HepG2 (cell line): ENCODE measurements at regions not wholly inside any gene's neighbourhood (a gene's known extent, or its start where the extent isn't known, plus 50 kb on each side); places are given as distances from the start of the nearest gene placed in this dataset.

ENCODE experiments used
- CTCF ChIP-seq: sonication (generic); formaldehyde crosslinking; IDR thresholded peaks from 2 replicates; pipeline ENCODE4 v1.5.0; 2020; ENCODE audit warnings: mild to moderate bottlenecking, missing genetic modification reagents, moderate library complexity
- NFE2L2 ChIP-seq: fragments of 150-350 bp; IDR thresholded peaks from 2 replicates; pipeline ENCODE4 v1.6.1; 2014; ENCODE audit warnings: low read length
- PAX8 ChIP-seq: sonication (generic); formaldehyde crosslinking; IDR thresholded peaks from 2 replicates; pipeline ENCODE4 v1.8.0; 2022; ENCODE audit warnings: mild to moderate bottlenecking, missing genetic modification reagents, borderline replicate concordance
- POLR2A ChIP-seq, 2 experiments: IDR thresholded peaks; 2 replicates each; pipeline ENCODE4 v1.6.1; 2011; ENCODE audit warnings: low read depth in 2 of 2, low read length in 2 of 2, mild to moderate bottlenecking in 1 of 2, moderate library complexity in 1 of 2; ENCODE audit not compliant: insufficient read depth in 1 of 2
- SNAPC4 ChIP-seq: sonication (generic); formaldehyde crosslinking; IDR thresholded peaks from 2 replicates; pipeline ENCODE4 v1.4.0; 2020; ENCODE audit warnings: mild to moderate bottlenecking, missing genetic modification reagents
- TF ChIP-seq, protein P1 (sequence below), 2 experiments: fragments of 450-650 bp in 1 of 2; sonication (generic) in 1 of 2; formaldehyde crosslinking; IDR thresholded peaks; 2 replicates each; pipeline versions ENCODE4 v1.5.0 to v1.8.0; 2020 to 2022; ENCODE audit warnings: mild to moderate bottlenecking in 1 of 2, missing genetic modification reagents in 1 of 2

DNA sequence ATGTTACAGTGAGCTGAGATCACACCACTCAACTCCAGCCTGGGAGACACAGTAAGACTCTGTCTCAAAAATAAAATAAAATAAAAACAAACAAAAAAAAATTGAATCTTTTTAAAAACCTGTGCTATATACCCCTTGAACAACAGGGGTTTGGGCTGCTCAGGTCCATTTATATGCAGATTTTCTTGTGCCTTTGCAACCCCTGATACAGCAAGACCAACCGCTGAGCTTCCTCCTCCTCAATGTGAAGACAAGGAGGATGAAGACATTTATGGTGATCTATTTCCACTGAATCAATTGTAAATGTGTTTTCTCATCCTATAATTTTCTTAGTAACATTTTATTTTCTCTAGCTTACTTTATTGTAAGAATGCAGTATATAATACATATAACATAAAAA lies 831.0 kb upstream of the ARPP21 start:
- TF ChIP-seq SNAPC4: no peak
- TF ChIP-seq PAX8: no peak
- no peak for TF ChIP-seq NFE2L2
- TF ChIP-seq CTCF (CRISPR knock-in tag): no peak
- TF ChIP-seq POLR2A (IDR thresholded peaks at IDR 0.05; ENCODE audit: insufficient read depth in 1 of 2, low read depth in 2 of 2, low read length in 2 of 2): no peak
- TF ChIP-seq, protein P1, sequence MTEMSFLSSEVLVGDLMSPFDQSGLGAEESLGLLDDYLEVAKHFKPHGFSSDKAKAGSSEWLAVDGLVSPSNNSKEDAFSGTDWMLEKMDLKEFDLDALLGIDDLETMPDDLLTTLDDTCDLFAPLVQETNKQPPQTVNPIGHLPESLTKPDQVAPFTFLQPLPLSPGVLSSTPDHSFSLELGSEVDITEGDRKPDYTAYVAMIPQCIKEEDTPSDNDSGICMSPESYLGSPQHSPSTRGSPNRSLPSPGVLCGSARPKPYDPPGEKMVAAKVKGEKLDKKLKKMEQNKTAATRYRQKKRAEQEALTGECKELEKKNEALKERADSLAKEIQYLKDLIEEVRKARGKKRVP (CRISPR knock-in tag; IDR thresholded peaks at IDR 0.05): no peak
